ENCODE measurements at regions not wholly inside any gene's neighbourhood (a gene's known extent, or its start where the extent isn't known, plus 50 kb on each side); places are given as distances from the start of the nearest gene placed in this dataset.
A peak's percentile ranks its signal among the peaks of the same experiment; 100 is the strongest.
"Not testable (repeated sequence)": the region's sequence is repeated elsewhere in the genome, so short reads cannot be mapped to it uniquely, and the experiment has no call there.

DNA sequence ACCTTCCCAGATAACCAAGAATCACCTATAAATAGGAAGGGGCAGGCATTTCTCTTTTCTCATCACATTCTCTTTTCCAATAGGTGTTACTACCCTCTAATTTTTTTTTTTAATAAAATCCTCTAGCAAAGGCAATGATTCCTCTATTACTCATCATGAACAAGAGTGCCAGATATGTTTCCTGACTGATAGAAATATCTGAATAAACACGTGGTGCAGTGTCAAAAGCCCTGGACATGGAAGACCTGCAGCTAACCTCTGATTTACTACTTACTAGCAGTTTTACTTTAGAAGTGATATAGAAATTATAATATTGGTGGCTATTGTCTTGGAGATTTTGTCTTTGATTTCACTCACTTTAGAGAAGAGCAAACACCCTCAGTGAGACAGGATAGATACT is 194.6 kb upstream of the SAMSN1 start:
- DNase-seq (ENCODE audit: low read depth) = no peak
- no peak overlapping the region for H3K4me3 ChIP-seq (ENCODE audit: low read length)
- no peak for TF ChIP-seq CTCF (conservative IDR thresholded peaks at IDR 0.05; ENCODE audit: low read depth, low read length)

DNA sequence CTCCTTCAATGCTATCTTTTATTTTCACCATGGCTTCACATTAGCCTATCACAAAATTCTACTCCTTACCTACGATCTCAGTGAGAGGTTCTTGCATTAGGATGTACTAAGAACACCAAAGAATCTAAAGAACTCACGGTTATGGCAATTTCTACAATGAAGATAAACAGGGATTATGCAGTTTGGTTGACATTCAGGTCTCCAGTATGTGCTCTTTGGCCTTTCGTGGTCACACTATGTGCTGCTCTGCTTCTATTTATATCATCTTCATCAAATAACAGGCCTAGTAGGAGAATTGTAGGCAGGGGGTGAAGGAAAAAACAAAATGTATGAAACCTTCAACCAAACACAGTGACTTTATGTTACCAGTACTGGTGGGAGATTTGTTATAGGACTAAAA is 194.0 kb upstream of the SAMSN1 start:
- H3K4me3 ChIP-seq (ENCODE audit: low read length) = no peak overlapping the region
- DNase-seq (ENCODE audit: low read depth) = no peak
- no peak for TF ChIP-seq CTCF (conservative IDR thresholded peaks at IDR 0.05; ENCODE audit: low read depth, low read length)

- no peak for DNase-seq (ENCODE audit: low read depth)
- no peak for TF ChIP-seq CTCF (conservative IDR thresholded peaks at IDR 0.05; ENCODE audit: low read depth, low read length)
- H3K4me3 ChIP-seq (ENCODE audit: low read length) = no peak overlapping the region
Observed at GRCh38 chr21:14739590-14739989, 193.5 kb upstream of the SAMSN1 start.

DNA sequence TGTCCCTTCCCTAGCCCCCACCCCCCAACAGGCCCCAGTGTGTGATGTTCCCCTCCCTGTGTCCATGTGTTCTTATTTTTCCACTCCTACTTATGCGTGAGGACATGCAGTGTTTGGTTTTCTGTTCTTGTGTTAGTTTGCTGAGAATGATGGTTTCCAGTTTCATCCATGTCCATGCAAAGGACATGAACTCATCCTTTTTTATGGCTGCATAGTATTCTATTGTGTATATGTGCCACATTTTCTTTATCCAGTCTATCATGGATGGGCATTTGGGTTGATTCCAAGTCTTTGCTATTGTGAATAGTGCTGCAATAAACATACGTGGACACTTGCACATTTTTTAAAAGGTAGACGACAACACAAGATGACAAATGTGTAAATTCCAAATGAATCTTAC is 192.5 kb upstream of the SAMSN1 start:
- H3K4me3 ChIP-seq (ENCODE audit: low read length); DNase-seq (ENCODE audit: low read depth): not testable (repeated sequence)

DNA sequence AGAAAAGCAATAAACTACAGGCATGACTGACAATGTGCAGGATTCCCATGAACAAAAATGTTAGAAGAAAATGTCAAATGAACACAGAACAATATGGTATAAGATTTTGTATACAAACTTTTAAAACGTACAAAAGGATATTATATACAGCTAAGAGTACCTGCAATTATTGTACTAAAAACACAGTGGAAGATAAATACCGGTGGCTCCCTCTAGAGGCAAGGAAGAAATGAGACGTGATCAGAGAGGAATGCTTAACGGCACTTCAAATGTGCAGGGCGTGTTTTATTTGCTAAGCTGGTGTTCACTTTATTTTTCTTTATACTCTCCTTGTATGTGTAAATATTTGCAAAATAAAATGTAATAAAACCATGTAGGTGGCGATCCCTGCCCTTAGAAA is 191.8 kb upstream of the SAMSN1 start:
- no peak for DNase-seq (ENCODE audit: low read depth)
- H3K4me3 ChIP-seq (ENCODE audit: low read length) = no peak overlapping the region
- TF ChIP-seq CTCF (conservative IDR thresholded peaks at IDR 0.05; ENCODE audit: low read depth, low read length) = peak; percentile 71

- DNase-seq (ENCODE audit: low read depth) = no peak
- TF ChIP-seq CTCF (conservative IDR thresholded peaks at IDR 0.05; ENCODE audit: low read depth, low read length) = no peak
- H3K4me3 ChIP-seq (ENCODE audit: low read length) = no peak overlapping the region
Observed at GRCh38 chr21:14737284-14737691, 191.2 kb upstream of the SAMSN1 start.

DNA sequence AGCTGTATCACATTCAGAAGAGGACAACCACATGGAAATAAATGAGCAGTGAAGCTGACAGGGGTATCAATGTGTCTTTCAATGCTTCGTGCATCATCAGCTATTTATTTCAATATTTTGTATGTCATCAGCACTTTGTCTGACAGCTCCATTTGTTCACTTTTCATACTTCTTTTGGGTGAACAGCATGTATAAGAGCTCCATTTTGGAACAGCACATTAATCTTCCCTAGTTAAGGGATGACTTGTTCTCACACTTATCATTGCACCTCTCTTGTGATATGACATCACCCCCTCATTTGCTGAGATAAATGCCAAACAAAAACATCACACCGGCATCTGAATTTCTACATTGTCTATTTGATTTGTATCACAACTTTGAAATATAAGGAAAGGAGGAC is 190.6 kb upstream of the SAMSN1 start:
- no peak overlapping the region for H3K4me3 ChIP-seq (ENCODE audit: low read length)
- TF ChIP-seq CTCF (conservative IDR thresholded peaks at IDR 0.05; ENCODE audit: low read depth, low read length) = no peak
- DNase-seq (ENCODE audit: low read depth) = no peak

DNA sequence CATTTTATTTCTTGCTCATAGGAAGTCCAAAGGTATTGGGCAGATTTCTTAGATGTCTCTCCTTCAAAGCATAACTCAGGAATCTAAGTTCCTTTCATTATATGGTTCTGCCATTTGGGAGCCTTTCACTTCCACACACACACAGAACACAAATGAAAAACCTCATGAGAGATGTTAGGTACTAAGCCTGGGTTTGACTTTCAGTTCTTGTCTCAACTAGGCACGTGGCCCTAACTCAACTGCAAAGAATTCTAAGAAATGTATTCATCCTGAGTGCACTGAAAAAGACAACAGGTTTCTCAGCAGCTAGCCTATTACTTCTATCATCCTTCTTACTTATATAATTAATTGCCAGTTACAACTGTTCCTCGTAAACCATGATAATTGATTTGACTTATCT is 190.0 kb upstream of the SAMSN1 start:
- DNase-seq (ENCODE audit: low read depth) = no peak
- H3K4me3 ChIP-seq (ENCODE audit: low read length) = no peak overlapping the region
- TF ChIP-seq CTCF (conservative IDR thresholded peaks at IDR 0.05; ENCODE audit: low read depth, low read length) = no peak
